SK-N-SH treated with all-trans-retinoic acid at 6 μM for 48 hours (cell line): ENCODE measurements at regions not wholly inside any gene's neighbourhood (a gene's known extent, or its start where the extent isn't known, plus 50 kb on each side); places are given as distances from the start of the nearest gene placed in this dataset.

Experiments used
- ATAC-seq: fragments of 200-7000 bp; cut with Tn5 transposase; 3 replicates; pipeline ENCODE4 v1.9.1; 2020; ENCODE audit warnings: mild to moderate bottlenecking, moderate library complexity
- ARNTL ChIP-seq: fragments of 450-650 bp; formaldehyde crosslinking; IDR thresholded peaks from 2 replicates; pipeline ENCODE4 v1.5.0; 2020; ENCODE audit warnings: low read depth, mild to moderate bottlenecking, moderate library complexity, borderline replicate concordance
- CREB5 ChIP-seq: fragments of 250-450 bp; sonication (Bioruptor Pico); IDR thresholded peaks from 2 replicates; pipeline ENCODE4 v1.5.1; 2020; ENCODE audit warnings: low read depth, mild to moderate bottlenecking, moderate library complexity
- CSRNP3 ChIP-seq: fragments of 250-450 bp; sonication (Bioruptor Pico); IDR thresholded peaks from 2 replicates; pipeline ENCODE4 v1.5.1; 2021; ENCODE audit warnings: mild to moderate bottlenecking, moderate library complexity
- ESRRG ChIP-seq: fragments of 250-450 bp; sonication (Bioruptor Pico); IDR thresholded peaks from 2 replicates; pipeline ENCODE4 v1.6.1; 2021; ENCODE audit warnings: mild to moderate bottlenecking
- GLIS3 ChIP-seq: fragments of 250-450 bp; sonication (Bioruptor Pico); IDR thresholded peaks from 2 replicates; pipeline ENCODE4 v1.5.0; 2020; ENCODE audit warnings: mild to moderate bottlenecking, moderate library complexity
- ISL1 ChIP-seq: fragments of 250-450 bp; sonication (Bioruptor Pico); IDR thresholded peaks from 2 replicates; pipeline ENCODE4 v2.1.2; 2022; ENCODE audit warnings: mild to moderate bottlenecking, moderate library complexity
- OSR1 ChIP-seq: fragments of 250-450 bp; sonication (Bioruptor Pico); IDR thresholded peaks from 2 replicates; pipeline ENCODE4 v1.8.0; 2022; ENCODE audit warnings: moderate library complexity, mild to moderate bottlenecking, inconsistent platforms
- PATZ1 ChIP-seq: fragments of 250-450 bp; sonication (Bioruptor Pico); IDR thresholded peaks from 2 replicates; pipeline ENCODE4 v1.8.0; 2020; ENCODE audit warnings: mild to moderate bottlenecking, moderate library complexity, borderline replicate concordance
- POU6F1 ChIP-seq: fragments of 250-450 bp; sonication (Bioruptor Pico); IDR thresholded peaks from 2 replicates; pipeline ENCODE4 v1.8.0; 2021; ENCODE audit warnings: low read depth, mild to moderate bottlenecking, moderate library complexity, borderline replicate concordance
- PPARA ChIP-seq: fragments of 250-450 bp; sonication (Bioruptor Pico); IDR thresholded peaks from 2 replicates; pipeline ENCODE4 v1.5.0; 2020; ENCODE audit warnings: mild to moderate bottlenecking, borderline replicate concordance
- RARB ChIP-seq: fragments of 250-450 bp; sonication (Bioruptor Pico); IDR thresholded peaks from 2 replicates; pipeline ENCODE4 v1.8.0; 2021; ENCODE audit warnings: mild to moderate bottlenecking, moderate library complexity
- SNAI2 ChIP-seq: fragments of 250-450 bp; sonication (Bioruptor Pico); IDR thresholded peaks from 2 replicates; pipeline ENCODE4 v1.5.0; 2020; ENCODE audit warnings: mild to moderate bottlenecking, moderate library complexity
- TCF4 ChIP-seq: fragments of 250-450 bp; sonication (Bioruptor Pico); IDR thresholded peaks from 2 replicates; pipeline ENCODE4 v1.8.0; 2021; ENCODE audit warnings: mild to moderate bottlenecking, moderate library complexity, borderline replicate concordance
- TOX ChIP-seq: fragments of 250-450 bp; sonication (Bioruptor Pico); IDR thresholded peaks from 2 replicates; pipeline ENCODE4 v1.8.0; 2021; ENCODE audit warnings: mild to moderate bottlenecking, moderate library complexity, borderline replicate concordance
- TSHZ2 ChIP-seq: fragments of 250-450 bp; sonication (Bioruptor Pico); IDR thresholded peaks from 2 replicates; pipeline ENCODE4 v1.5.0; 2020; ENCODE audit warnings: mild to moderate bottlenecking, moderate library complexity
- ZFP3 ChIP-seq: fragments of 250-450 bp; sonication (Bioruptor Pico); IDR thresholded peaks from 2 replicates; pipeline ENCODE4 v1.5.0; 2020; ENCODE audit warnings: mild to moderate bottlenecking, moderate library complexity
- ZFP30 ChIP-seq: fragments of 450-650 bp; formaldehyde crosslinking; IDR thresholded peaks from 2 replicates; pipeline ENCODE4 v1.5.0; 2022; ENCODE audit warnings: mild to moderate bottlenecking, moderate library complexity
- ZNF565 ChIP-seq: fragments of 450-650 bp; formaldehyde crosslinking; conservative IDR thresholded peaks from 2 replicates; pipeline ENCODE4 v1.5.0; 2020; ENCODE audit warnings: low read depth, mild to moderate bottlenecking, moderate library complexity
- ZNF70 ChIP-seq: fragments of 450-650 bp; formaldehyde crosslinking; IDR thresholded peaks from 2 replicates; pipeline ENCODE4 v1.5.0; 2020; ENCODE audit warnings: mild to moderate bottlenecking, moderate library complexity

GRCh38 chr12:94872671-94872970, 130.9 kb downstream of the NDUFA12 start:
- no peak for ATAC-seq
- TF ChIP-seq OSR1 (CRISPR knock-in tag) (no peak), ESRRG (CRISPR knock-in tag) (no peak), GLIS3 (CRISPR knock-in tag) (no peak), RARB (CRISPR knock-in tag) (no peak), CREB5 (no peak), PPARA (CRISPR knock-in tag) (no peak), PATZ1 (CRISPR knock-in tag) (no peak), CSRNP3 (CRISPR knock-in tag) (no peak), ZNF565 (no peak), TOX (CRISPR knock-in tag) (no peak), ZFP3 (CRISPR knock-in tag) (no peak), SNAI2 (CRISPR knock-in tag) (no peak), ZFP30 (CRISPR knock-in tag) (no peak), TCF4 (CRISPR knock-in tag) (no peak), ARNTL (CRISPR knock-in tag) (no peak)

- ATAC-seq, result no peak
- TF ChIP-seq POU6F1 (CRISPR knock-in tag) (no peak), SNAI2 (CRISPR knock-in tag) (no peak), ISL1 (no peak), ARNTL (CRISPR knock-in tag) (no peak), RARB (CRISPR knock-in tag) (no peak), TSHZ2 (CRISPR knock-in tag) (no peak), ZNF70 (no peak), ESRRG (CRISPR knock-in tag) (no peak), CREB5 (no peak)
Measured at GRCh38 chr12:94872007-94872653, 131.4 kb downstream of the NDUFA12 start.

GRCh38 chr12:94870511-94870910, 133.0 kb downstream of the NDUFA12 start:
- no peak for ATAC-seq
- TF ChIP-seq PPARA (CRISPR knock-in tag) (no peak), ZFP30 (CRISPR knock-in tag) (no peak), TSHZ2 (CRISPR knock-in tag) (no peak), OSR1 (CRISPR knock-in tag) (no peak), ARNTL (CRISPR knock-in tag) (no peak), TCF4 (CRISPR knock-in tag) (no peak), RARB (CRISPR knock-in tag) (no peak), PATZ1 (CRISPR knock-in tag) (no peak), CSRNP3 (CRISPR knock-in tag) (no peak)
